Dermis blood vessel endothelial cell (primary cell): ENCODE measurements at regions not wholly inside any gene's neighbourhood (a gene's known extent, or its start where the extent isn't known, plus 50 kb on each side); places are given as distances from the start of the nearest gene placed in this dataset.

Source experiments
- DNase-seq: peaks from one replicate; pipeline ENCODE4 v3.0.0; 2010

DNA sequence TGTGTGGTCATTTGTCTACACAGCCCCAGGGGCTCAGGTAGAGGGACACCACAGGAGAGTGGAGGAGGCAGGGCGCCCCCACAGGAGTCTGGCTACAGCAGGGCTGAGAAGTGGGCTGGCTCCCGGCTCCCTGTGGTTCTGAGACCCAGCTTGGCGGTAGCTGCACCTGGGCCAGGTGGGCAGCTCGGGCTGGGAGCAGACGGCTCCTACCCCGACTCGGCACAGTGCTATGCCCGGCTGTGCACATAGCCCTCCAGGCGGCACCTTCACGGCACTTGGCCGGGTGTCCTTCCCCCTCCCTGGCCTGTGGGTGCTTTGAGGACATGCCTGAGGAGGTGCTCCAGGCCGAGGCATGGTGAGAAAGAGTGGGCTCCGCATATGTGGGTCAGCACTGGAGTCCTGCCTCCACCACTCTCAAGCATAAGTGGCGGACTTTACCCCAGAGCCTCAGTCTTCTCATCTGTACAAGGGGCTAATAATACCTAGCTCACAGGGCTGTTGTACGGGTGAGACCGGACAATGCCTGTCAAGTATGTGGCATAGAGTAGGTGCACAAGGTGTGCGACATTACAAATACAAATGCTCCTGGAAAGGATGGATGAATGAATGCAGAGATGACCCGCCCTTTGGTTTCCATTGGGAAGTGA is 50.1 kb upstream of the JPH3 start:
- DNase-seq = no peak

DNA sequence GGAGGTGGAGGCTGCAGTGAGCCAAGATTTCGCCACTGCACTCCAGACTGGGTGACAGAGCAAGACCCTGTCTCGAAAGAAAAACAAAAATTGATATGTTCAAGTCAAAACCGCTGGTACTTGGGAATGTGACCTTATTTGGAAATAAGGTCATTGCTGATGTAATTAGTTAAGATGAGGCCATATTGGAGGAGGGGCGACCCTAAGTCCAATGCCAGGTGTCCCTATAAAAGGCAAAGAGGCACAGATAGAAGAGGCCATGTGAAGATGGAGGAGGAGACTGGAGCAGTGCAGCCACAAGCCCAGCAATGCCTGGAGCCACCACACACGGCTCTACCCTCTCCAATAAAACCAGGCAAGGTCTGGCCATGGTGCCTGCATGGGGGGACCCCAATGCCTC is 50.8 kb upstream of the JPH3 start:
- no peak for DNase-seq

DNA sequence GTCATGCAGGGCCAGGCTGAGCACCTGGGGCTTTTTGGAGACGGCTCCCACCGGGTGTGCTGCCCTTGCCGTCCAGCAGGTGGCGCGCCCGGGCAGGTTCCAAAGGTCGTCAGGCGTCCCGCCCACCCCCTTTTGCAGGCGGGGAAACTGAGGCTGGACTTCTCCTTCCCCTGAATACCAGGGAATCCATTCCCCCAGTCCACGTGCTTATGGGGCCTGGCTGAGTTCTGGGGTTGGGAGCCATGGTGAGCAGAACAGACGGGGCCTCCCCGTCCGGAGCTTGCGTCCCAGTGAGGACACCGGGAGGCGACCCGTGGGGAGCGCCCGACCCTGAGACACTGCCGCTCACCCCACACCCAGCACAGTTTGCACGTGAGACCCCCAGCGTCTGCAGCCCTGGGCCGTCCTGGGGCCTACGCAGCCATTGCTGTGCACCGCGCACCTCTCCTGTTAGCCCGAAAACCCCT is 51.8 kb upstream of the JPH3 start:
- DNase-seq = peak; percentile 42

DNA sequence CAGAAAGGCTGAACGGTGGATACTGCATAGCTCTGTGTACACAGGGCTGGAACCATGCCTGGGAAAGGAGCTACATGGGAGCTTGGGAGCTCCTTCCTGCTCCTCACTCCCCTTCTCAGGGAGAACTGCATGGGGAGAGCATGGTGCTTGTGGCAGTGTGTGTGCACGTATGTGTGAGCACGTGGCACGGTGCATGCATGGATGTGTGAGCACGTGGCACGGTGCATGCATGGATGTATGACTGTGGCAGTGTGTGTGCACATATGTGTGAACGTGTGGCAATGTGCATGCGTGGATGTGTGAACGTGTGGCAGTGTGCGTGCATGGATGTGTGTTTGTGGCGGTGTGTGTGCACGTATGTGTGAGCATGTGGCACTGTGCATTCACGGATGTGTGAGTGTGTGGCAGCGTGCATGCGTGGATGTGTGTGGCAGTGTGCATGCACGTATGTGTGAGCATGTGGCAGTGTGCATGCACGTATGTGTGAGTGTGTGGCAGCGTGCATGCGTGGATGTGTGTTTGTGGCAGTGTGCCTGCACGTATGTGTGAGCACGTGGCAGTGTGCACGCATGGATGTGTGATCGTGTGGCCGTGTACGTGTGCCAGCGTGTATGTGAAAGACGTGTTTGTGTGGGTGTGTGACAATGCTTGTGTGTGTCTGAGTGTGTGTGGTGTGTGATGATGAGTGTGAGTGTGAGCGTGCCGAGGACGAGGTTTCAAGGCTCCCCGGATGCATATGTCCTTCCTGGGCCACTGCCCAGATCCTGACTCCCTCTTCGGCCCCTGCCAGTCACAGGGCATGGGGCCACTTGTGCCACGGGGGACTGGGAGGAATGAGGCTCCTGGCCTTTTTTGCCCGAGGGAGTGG is 52.4 kb upstream of the JPH3 start:
- no peak for DNase-seq

DNA sequence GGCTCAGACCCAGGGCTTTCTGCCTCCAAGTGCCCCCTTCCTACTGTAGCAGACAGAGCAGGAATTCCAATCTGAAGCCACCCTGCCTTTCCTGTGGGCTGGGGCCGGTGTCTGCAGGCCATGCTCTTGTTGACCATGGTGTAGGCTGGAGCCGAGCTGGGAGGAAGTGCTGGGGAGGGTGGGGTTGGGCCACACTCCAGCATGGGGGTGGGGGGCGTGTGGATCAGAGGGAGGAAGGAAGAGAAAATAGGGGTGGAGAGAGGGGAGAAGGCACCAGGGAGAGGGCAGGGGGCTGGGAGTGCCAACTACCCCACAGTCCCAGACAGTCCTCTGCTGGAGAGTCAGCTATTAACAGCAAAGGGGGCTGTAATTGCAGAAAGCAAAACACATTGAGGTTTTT is 54.3 kb upstream of the JPH3 start:
- no peak for DNase-seq

DNA sequence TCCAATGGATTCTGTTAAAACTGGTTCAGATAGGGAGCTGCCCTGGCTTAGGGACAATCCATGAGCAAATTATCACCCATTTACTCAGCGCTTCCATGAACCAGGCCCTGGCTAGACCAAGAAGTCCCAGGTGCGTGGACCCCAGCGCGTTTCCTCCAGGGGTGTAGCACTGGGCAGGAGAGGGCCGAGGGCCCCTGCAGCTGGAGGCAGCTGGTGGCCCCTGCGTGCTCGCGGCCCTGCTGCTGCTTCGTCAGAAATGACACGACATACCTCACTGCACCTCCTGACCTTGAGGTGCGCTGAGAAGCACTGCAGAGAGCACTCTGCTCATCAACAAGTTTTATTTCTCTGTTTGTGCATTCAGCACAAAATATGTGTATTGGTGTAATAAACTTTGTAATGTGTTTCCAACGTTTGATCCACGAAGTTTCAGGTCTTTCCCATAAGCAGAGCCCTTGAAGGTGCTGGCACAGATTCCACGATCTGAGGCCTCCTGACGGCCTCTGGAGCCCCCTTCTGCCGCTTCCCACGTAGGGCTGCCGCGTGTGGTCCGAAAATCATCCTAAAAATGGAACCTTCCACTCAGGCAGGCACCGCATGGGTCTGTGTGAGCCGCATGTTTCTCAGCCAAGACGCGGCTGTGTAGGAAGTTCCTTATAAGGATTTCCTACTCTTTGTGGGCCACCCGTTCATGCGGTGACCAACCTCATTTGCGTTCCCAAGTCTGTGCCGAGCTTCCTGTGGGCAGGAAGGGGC is 50.8 kb upstream of the ZCCHC14 start:
- peak; percentile 22 for DNase-seq

DNA sequence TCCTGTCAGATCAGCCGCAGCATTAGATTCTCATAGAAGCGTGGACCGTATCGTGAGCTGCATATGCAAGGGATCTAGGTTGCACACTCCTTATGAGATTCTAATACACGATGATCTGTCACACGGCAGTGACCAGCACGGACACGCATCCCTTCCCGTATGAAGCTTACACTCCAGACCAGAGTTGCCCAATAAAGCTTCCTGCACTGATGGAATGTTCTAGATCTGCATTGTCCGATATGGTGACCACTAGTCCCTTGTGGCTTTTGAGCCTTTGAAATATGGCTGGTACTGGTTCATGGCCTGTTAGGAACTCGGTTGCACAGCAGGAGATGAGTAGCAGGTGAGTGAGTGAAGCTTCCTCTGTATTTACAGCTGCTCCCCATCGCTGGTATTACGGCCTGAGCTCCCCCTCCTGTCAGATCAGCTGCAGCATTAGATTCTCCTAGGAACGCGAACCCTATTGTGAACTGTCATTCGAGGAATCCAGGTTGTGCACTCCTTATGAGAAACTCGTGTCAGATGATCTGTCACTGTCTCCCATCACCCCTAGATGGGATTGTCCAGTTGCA is 49.8 kb upstream of the ZCCHC14 start:
- DNase-seq = no peak
